HepG2 (cell line): ENCODE measurements at regions not wholly inside any gene's neighbourhood (a gene's known extent, or its start where the extent isn't known, plus 50 kb on each side); places are given as distances from the start of the nearest gene placed in this dataset.

Experiments used
- CHD2 ChIP-seq: IDR thresholded peaks from 2 replicates; pipeline ENCODE4 v1.6.1; 2011; ENCODE audit warnings: low read depth, low read length, improper control_type of control experiment
- CTCF ChIP-seq: sonication (generic); formaldehyde crosslinking; IDR thresholded peaks from 2 replicates; pipeline ENCODE4 v1.5.0; 2020; ENCODE audit warnings: mild to moderate bottlenecking, missing genetic modification reagents, moderate library complexity
- HDAC6 ChIP-seq: fragments of 200-600 bp; sonication (generic); IDR thresholded peaks from 2 replicates; pipeline ENCODE4 v1.7.0; 2017; ENCODE audit warnings: mild to moderate bottlenecking, antibody characterized with exemption, low read length, low read depth
- JUN ChIP-seq: sonication (generic); formaldehyde crosslinking; IDR thresholded peaks from 2 replicates; pipeline ENCODE4 v1.4.0; 2020; ENCODE audit warnings: mild to moderate bottlenecking, missing genetic modification reagents
- SP140L ChIP-seq: sonication (generic); formaldehyde crosslinking; IDR thresholded peaks from 2 replicates; pipeline ENCODE4 v1.4.0; 2020; ENCODE audit warnings: missing genetic modification reagents, borderline replicate concordance

GRCh38 chr4:41399231-41399630, 138.7 kb upstream of the LIMCH1 start:
- no peak for TF ChIP-seq SP140L (CRISPR knock-in tag)
- TF ChIP-seq CHD2 = no peak
- no peak for TF ChIP-seq CTCF
- no peak for TF ChIP-seq HDAC6
- TF ChIP-seq JUN (CRISPR knock-in tag) = no peak
